Peyer's patch (tissue), 4 donors: ENCODE measurements at regions not wholly inside any gene's neighbourhood (a gene's known extent, or its start where the extent isn't known, plus 50 kb on each side); places are given as distances from the start of the nearest gene placed in this dataset.
"Not testable (repeated sequence)": the region's sequence is repeated elsewhere in the genome, so short reads cannot be mapped to it uniquely, and the experiment has no call there.

Experiments
- DNase-seq, 3 donors: peaks; one replicate each; pipeline ENCODE4 v3.0.0-alpha.2; 2017 to 2019
- H3K27ac ChIP-seq, 4 donors: fragments of 200-600 bp; sonication (generic); one replicate each; pipeline ENCODE4 v1.5.1; 2016 to 2019
- H3K27me3 ChIP-seq, 2 donors: fragments of 200-600 bp; sonication (generic); one replicate each; pipeline ENCODE4 v1.5.1; 2019
- H3K36me3 ChIP-seq, 3 donors: fragments of 200-600 bp; sonication (generic); one replicate each; pipeline ENCODE4 v1.5.1; 2016 to 2019
- H3K4me1 ChIP-seq, 4 donors: fragments of 200-600 bp; sonication (generic); one replicate each; pipeline ENCODE4 v1.5.1; 2016 to 2019
- H3K4me3 ChIP-seq, 4 donors: fragments of 200-600 bp; sonication (generic); 1 replicate in 3 of 4; 2 replicates in 1 of 4; pipeline ENCODE4 v1.5.1; 2016 to 2019; ENCODE audit warnings: mild to moderate bottlenecking in 1 of 4
- H3K9me3 ChIP-seq, 4 donors: fragments of 200-600 bp; sonication (generic); one replicate each; pipeline ENCODE4 v1.5.1; 2016 to 2019; ENCODE audit warnings: mild to moderate bottlenecking in 1 of 4
- POLR2A ChIP-seq, 2 donors: fragments of 450-650 bp; IDR thresholded peaks; one replicate each; pipeline ENCODE4 v1.5.1; 2017; ENCODE audit warnings: antibody characterized with exemption in 2 of 2, mild to moderate bottlenecking in 2 of 2, moderate library complexity in 2 of 2
- TF ChIP-seq, protein P1 (sequence below), 6 experiments: fragments of 450-650 bp in 4 of 6; fragments of 200-600 bp in 2 of 6; sonication (generic) in 1 of 6; IDR thresholded peaks; one replicate each; pipeline ENCODE4 v1.5.1; 2017 to 2019; ENCODE audit warnings: antibody characterized with exemption in 6 of 6, mild to moderate bottlenecking in 3 of 6, moderate library complexity in 1 of 6

DNA sequence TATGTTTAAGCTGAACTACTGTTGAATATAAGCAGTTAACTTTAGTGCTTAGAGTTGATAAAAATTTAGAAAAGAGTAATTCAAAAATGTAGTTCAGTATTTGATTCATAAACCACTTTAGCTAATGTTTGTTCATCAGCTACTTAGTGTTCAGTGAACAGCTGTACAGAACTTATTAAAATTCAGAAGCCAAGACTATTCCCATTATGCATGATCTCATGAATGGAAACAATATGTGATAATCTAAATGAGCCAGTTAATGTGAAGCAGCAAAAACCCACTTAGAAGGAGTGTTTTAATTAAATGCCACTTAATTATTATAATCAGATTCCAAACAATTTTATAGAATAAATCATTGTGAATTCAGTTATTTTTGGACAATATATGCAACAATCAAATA is 92.9 kb upstream of the NEGR1 start:
- Histone ChIP-seq H3K36me3 (no peaks in the 10 kb centered on the region), H3K27me3 (no peaks in the 10 kb centered on the region), H3K27ac (no peak overlapping the region), H3K4me1 (no peaks in the 10 kb centered on the region), H3K9me3 (no peaks in the 10 kb centered on the region), H3K4me3 (no peak overlapping the region)
- no peak for TF ChIP-seq POLR2A (IDR thresholded peaks at IDR 0.05)
- TF ChIP-seq, protein P1, sequence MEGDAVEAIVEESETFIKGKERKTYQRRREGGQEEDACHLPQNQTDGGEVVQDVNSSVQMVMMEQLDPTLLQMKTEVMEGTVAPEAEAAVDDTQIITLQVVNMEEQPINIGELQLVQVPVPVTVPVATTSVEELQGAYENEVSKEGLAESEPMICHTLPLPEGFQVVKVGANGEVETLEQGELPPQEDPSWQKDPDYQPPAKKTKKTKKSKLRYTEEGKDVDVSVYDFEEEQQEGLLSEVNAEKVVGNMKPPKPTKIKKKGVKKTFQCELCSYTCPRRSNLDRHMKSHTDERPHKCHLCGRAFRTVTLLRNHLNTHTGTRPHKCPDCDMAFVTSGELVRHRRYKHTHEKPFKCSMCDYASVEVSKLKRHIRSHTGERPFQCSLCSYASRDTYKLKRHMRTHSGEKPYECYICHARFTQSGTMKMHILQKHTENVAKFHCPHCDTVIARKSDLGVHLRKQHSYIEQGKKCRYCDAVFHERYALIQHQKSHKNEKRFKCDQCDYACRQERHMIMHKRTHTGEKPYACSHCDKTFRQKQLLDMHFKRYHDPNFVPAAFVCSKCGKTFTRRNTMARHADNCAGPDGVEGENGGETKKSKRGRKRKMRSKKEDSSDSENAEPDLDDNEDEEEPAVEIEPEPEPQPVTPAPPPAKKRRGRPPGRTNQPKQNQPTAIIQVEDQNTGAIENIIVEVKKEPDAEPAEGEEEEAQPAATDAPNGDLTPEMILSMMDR (IDR thresholded peaks at IDR 0.05) = no peak
- no peak for DNase-seq

DNA sequence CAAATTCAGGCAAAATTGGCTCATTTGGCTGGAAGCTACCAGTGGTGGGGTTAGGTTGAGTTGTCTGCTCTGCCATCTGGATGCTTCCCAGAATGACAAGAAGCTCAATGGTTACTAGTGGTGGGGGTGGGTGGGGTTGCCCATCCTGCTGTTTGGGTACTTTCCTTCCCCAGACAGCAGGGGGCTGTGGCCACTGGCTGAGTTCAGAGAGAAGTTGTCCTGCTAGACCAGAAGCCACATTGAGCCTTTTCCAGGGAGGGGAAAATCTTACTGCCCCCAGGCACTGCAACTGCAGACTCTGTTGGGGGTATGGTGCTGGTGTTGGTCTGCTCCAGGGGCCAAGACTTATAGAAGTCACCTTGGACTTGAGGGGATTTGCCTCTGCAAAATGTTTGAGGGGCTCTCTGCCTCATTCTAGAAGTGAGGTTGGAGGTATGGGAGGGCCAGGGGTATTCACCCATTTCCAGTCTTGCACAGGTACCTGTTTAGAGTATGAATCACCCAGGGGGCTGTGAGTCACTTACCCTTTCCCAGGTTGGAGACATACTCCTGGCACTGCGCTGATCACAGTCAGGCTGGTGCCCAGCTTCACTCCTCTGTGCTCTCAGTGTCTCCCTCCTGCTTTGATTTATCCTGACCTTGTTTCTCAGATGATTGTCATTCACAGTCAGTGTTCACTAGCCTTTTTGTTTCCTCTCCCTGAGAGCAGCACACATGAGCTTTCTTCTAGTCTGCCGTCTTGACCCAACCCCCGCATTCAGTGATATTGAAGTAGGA is 89.1 kb upstream of the NEGR1 start:
- H3K27ac ChIP-seq = no peak overlapping the region
- H3K4me3 ChIP-seq = no peak overlapping the region
- no peaks in the 10 kb centered on the region for H3K36me3 ChIP-seq
- H3K27me3 ChIP-seq = no peaks in the 10 kb centered on the region
- TF ChIP-seq, protein P1 (IDR thresholded peaks at IDR 0.05) = no peak
- no peak for TF ChIP-seq POLR2A (IDR thresholded peaks at IDR 0.05)
- H3K4me1 ChIP-seq = no peaks in the 10 kb centered on the region
- no peak for DNase-seq
- H3K9me3 ChIP-seq = no peaks in the 10 kb centered on the region

DNA sequence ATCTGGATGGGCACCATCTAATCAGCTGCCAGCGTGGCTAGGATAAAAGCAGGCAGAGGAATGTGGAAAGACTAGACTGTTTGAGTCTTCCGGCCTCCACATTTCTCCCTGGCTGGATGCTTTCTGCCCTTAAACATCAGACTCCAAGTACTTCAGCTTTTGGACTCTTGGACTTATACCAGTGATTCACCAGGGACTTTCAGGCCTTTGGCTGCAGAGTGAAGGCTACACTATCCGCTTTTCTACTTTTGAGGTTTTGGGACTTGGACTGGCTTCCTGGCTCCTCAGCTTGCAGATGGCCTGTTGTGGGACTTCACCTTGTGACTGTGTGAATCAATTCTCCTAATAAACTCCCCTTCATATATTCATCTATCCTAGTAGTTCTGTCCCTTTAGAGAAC is 88.5 kb upstream of the NEGR1 start:
- not testable (repeated sequence) for H3K27me3 ChIP-seq, DNase-seq, H3K36me3 ChIP-seq, H3K9me3 ChIP-seq, H3K4me1 ChIP-seq, H3K27ac ChIP-seq, H3K4me3 ChIP-seq

DNA sequence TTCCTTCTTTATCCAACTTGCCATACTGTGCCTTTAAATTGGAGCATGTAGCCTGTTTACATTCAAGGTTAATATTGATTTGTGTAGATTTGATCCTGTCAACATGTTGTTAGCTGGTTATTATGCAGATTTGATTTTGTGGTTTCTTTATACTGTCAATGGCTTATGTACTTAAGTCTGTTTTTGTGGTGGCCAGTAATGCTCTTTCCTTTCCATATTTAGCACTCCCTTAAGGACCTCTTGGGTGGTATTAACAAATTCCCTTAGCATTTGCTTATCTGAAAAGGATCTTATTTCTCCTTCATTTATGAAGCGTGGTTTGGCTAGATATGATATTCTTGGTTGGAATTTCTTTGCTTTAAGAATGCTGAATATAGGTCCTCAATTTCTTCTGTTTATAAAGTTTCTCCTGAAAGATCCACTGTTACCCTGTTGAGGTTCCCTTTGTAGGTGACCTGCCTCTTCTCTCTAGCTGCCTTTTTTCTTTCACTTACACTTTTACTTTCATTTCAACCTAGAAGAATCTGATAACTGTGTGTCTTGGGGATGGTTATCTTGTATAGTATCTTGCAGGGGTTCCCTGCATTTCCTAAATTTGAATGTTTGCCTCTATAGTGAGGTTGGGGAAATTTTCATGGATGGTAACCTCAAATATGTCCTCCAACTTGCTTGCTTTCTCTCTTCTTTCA is 86.9 kb upstream of the NEGR1 start:
- H3K36me3 ChIP-seq = no peaks in the 10 kb centered on the region
- TF ChIP-seq, protein P1 (IDR thresholded peaks at IDR 0.05) = no peak
- no peak for TF ChIP-seq POLR2A (IDR thresholded peaks at IDR 0.05)
- H3K9me3 ChIP-seq = no peaks in the 10 kb centered on the region
- no peak overlapping the region for H3K4me3 ChIP-seq
- no peaks in the 10 kb centered on the region for H3K27me3 ChIP-seq
- DNase-seq = no peak
- no peak overlapping the region for H3K27ac ChIP-seq
- no peaks in the 10 kb centered on the region for H3K4me1 ChIP-seq

DNA sequence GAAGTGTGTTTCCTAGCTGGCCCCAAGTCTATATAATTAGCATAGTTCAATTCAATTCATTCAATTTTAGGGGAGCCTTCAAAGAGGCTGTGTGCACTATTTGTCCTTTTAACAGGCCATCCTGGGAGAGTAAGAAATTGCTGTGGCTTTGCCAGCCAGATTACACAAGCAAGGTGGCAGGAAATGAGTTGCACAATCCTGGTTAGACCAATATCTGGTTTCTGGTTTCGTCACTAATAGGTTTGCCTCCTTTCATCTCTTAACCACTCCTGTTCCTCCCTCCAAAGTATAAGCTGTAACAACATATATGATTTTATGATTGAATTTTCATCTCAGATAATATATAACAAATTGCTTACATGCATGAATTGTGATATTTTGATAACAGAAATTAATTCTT is 84.1 kb upstream of the NEGR1 start:
- Histone ChIP-seq H3K4me1 (no peaks in the 10 kb centered on the region), H3K27ac (no peak overlapping the region), H3K36me3 (no peaks in the 10 kb centered on the region), H3K27me3 (no peaks in the 10 kb centered on the region), H3K9me3 (no peaks in the 10 kb centered on the region), H3K4me3 (no peak overlapping the region)
- no peak for DNase-seq
- no peak for TF ChIP-seq POLR2A (IDR thresholded peaks at IDR 0.05)
- TF ChIP-seq, protein P1 (IDR thresholded peaks at IDR 0.05) = no peak

DNA sequence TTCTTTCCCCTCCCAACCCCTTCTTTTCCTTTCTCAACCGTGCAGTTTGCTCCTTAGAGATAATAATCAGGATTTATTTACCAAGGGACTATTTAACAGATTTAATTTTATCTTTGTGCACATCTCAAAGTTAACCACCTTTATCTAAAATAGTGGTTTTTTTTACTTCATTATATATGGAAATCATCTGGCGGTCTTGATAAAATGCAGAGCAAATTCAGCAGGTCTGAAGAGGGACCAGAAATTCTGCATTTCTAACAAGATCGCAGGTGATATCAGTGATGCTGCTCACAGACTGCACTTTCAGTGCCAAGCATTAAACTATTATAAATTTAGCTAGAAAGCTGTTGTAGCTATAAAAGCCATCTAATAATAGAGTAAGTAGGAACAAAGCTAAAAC is 83.4 kb upstream of the NEGR1 start:
- no peaks in the 10 kb centered on the region for H3K27me3 ChIP-seq
- H3K27ac ChIP-seq = no peak overlapping the region
- DNase-seq = no peak
- H3K4me1 ChIP-seq = no peaks in the 10 kb centered on the region
- H3K9me3 ChIP-seq = no peaks in the 10 kb centered on the region
- H3K36me3 ChIP-seq = no peaks in the 10 kb centered on the region
- TF ChIP-seq, protein P1 (IDR thresholded peaks at IDR 0.05) = no peak
- no peak for TF ChIP-seq POLR2A (IDR thresholded peaks at IDR 0.05)
- H3K4me3 ChIP-seq = no peak overlapping the region
